ENCODE measurements at regions not wholly inside any gene's neighbourhood (a gene's known extent, or its start where the extent isn't known, plus 50 kb on each side); places are given as distances from the start of the nearest gene placed in this dataset.

DNA sequence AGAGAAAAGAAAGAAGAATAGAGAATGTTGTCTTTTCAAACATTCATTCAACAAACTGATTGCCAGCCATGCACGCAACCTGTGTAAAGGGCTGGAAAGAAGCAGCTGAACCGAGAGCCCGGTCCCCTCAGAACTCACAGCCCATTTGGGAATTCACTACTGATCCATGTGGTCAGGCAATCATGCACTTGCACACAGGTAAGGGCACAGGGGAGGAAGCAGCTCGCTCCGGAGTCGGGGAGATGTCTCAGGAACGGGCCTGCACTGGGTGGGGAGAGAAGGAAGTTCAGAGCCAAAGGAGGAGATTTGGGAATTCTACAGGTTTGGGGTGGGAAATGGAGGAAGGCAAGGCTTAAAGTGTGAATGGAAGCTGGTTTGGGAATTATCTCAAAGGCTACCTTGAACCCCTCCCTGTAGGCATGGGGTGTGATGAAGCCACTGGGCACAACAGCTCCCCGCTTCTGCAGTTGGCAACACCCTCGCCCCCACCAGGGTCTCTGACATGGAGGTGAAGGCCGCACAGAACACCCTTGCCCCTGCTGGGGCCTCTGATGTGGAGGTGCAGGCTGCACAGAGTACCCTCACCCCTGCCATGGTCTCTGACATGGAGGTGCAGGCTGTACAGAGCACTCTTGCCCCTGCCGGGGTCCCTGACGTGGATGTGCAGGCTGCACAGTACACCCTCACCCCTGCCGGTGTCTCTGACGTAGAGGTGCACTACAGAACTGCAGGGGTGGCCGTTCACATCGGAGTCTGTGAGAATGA lies 194.4 kb upstream of the RNF32 start:
- no peaks in the 10 kb centered on the region for H3K9me3 Mint-ChIP-seq
- peaks cover 2% of the 10 kb centered on the region for H3K27me3 Mint-ChIP-seq
- H3K4me1 Mint-ChIP-seq = no peaks in the 10 kb centered on the region
- intact Hi-C loops (cut with micrococcal nuclease) = no loop called here
- no peak for DNase-seq
- H3K4me3 Mint-ChIP-seq = no peak overlapping the region
- TF ChIP-seq, protein P1, sequence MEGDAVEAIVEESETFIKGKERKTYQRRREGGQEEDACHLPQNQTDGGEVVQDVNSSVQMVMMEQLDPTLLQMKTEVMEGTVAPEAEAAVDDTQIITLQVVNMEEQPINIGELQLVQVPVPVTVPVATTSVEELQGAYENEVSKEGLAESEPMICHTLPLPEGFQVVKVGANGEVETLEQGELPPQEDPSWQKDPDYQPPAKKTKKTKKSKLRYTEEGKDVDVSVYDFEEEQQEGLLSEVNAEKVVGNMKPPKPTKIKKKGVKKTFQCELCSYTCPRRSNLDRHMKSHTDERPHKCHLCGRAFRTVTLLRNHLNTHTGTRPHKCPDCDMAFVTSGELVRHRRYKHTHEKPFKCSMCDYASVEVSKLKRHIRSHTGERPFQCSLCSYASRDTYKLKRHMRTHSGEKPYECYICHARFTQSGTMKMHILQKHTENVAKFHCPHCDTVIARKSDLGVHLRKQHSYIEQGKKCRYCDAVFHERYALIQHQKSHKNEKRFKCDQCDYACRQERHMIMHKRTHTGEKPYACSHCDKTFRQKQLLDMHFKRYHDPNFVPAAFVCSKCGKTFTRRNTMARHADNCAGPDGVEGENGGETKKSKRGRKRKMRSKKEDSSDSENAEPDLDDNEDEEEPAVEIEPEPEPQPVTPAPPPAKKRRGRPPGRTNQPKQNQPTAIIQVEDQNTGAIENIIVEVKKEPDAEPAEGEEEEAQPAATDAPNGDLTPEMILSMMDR (IDR thresholded peaks at IDR 0.05) = no peak
- no peak for ATAC-seq (ENCODE audit: low read depth)
- ChIA-PET CTCF (no interaction called here), POLR2A (no interaction called here)
- no peaks in the 10 kb centered on the region for H3K36me3 Mint-ChIP-seq (ENCODE audit: low read depth)
- H3K27ac Mint-ChIP-seq = no peak overlapping the region

DNA sequence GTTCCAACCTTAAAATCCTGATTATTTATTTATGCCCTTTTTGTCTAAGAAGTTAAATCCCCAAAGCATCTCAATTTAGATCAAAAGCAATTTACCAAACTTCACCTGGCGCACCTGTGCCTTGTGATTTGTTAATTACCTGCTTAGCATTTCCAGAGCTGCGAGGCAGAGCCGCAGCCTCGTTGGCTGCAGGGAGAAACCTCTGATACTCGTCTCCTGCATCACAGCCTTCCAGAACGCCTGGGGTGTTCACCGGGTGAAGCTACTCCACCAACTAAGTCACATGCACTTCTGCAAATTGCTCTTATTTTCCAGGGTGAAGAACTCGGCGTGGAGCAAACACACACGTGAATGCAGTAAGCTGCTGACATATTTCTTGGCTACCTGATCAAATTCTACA lies 198.1 kb upstream of the RNF32 start:
- no peak for DNase-seq
- no peak overlapping the region for H3K27ac Mint-ChIP-seq
- TF ChIP-seq, protein P1 (IDR thresholded peaks at IDR 0.05) = no peak
- no peaks in the 10 kb centered on the region for H3K4me1 Mint-ChIP-seq
- no peaks in the 10 kb centered on the region for H3K36me3 Mint-ChIP-seq (ENCODE audit: low read depth)
- ChIA-PET POLR2A (no interaction called here), CTCF (no interaction called here)
- intact Hi-C loops (cut with micrococcal nuclease) = no loop called here
- ATAC-seq (ENCODE audit: low read depth) = no peak
- H3K4me3 Mint-ChIP-seq = no peak overlapping the region
- H3K27me3 Mint-ChIP-seq = peaks cover 5% of the 10 kb centered on the region
- H3K9me3 Mint-ChIP-seq = no peaks in the 10 kb centered on the region

DNA sequence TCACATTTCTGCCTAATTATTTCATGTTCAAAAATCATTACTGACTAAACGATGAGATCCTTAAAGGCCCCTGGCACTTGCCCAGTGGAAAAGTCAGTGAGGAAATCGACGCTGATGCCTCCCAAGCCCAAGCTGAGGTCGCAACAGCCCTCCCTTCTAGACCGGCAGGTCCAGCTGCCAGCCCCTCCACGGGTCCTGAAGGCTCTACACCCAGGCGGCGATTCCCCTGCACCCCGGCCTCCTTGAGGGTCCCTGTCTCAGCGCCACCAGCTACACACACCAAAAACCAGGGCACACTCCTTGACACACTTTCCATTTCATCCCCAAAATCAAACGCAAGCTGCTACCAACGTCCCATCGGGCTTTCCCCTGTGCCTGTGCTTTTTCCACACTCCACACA lies 200.1 kb upstream of the RNF32 start:
- H3K4me3 Mint-ChIP-seq = no peak overlapping the region
- intact Hi-C loops (cut with micrococcal nuclease) = no loop called here
- POLR2A ChIA-PET = no interaction called here
- no peak overlapping the region for H3K27ac Mint-ChIP-seq
- DNase-seq (no peak), ATAC-seq (ENCODE audit: low read depth) (no peak)
- H3K4me1 Mint-ChIP-seq = no peaks in the 10 kb centered on the region
- H3K9me3 Mint-ChIP-seq = no peaks in the 10 kb centered on the region
- H3K27me3 Mint-ChIP-seq = peaks cover 3% of the 10 kb centered on the region
- TF ChIP-seq, protein P1 (IDR thresholded peaks at IDR 0.05) = no peak
- CTCF ChIA-PET = no interaction called here
- H3K36me3 Mint-ChIP-seq (ENCODE audit: low read depth) = no peaks in the 10 kb centered on the region

DNA sequence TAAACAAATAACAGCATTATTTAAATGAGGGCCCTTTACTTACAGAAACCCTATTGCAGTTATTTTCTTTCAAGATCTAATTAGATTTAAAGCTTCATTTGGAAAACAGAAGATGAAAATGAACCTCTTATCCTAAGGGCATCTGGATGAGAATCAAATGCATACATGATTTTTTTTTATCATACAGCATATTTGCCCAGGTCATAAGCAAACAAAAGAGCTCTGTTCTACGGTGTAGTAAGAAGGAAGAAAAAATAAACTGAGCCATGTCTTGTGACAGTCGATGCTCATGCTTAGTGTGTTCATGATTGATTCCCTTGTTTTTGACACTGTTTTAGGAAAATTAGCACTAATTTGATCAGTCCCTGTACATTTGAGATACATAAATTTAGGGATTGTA lies 202.6 kb upstream of the RNF32 start:
- CTCF ChIA-PET = no interaction called here
- no peaks in the 10 kb centered on the region for H3K4me1 Mint-ChIP-seq
- H3K9me3 Mint-ChIP-seq = no peaks in the 10 kb centered on the region
- DNase-seq (no peak), ATAC-seq (ENCODE audit: low read depth) (no peak)
- intact Hi-C loops (cut with micrococcal nuclease) = no loop called here
- POLR2A ChIA-PET = no interaction called here
- peaks cover 3% of the 10 kb centered on the region for H3K27me3 Mint-ChIP-seq
- no peak overlapping the region for H3K4me3 Mint-ChIP-seq
- H3K27ac Mint-ChIP-seq = no peak overlapping the region
- TF ChIP-seq, protein P1 (IDR thresholded peaks at IDR 0.05) = no peak
- no peaks in the 10 kb centered on the region for H3K36me3 Mint-ChIP-seq (ENCODE audit: low read depth)

DNA sequence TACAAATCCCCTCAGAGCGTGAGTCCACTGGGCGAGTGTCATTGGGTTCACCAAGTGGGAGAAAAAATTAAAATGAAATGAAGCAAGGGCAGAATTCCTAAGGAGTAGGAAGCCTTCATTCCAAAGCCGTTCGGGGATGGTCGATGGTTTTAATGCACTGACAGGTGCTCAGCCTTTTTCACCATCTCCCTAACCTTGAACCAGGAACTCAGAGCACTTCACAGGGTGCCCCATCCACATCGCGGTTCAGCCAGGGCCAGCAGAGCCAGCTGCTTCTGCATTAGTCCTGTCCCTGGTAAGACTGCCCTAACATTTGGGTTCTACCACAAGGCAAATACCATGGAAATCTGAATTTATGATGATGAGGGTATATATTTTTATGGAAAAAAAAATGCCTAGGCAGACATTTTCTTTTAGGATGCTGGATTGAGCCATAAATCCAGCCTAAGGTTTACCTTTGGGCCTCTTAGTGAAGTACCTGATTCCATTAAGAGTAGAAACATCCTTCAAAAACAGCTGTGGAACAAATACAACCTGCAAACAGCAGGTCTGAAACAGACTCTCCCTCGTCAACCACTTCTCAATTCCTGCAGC lies 203.5 kb upstream of the RNF32 start:
- no peak overlapping the region for H3K4me3 Mint-ChIP-seq
- H3K27me3 Mint-ChIP-seq = peaks cover 3% of the 10 kb centered on the region
- H3K4me1 Mint-ChIP-seq = no peaks in the 10 kb centered on the region
- POLR2A ChIA-PET = no interaction called here
- no peak overlapping the region for H3K27ac Mint-ChIP-seq
- DNase-seq (no peak), ATAC-seq (ENCODE audit: low read depth) (no peak)
- H3K9me3 Mint-ChIP-seq = no peaks in the 10 kb centered on the region
- intact Hi-C loops (cut with micrococcal nuclease) = no loop called here
- CTCF ChIA-PET = no interaction called here
- TF ChIP-seq, protein P1 (IDR thresholded peaks at IDR 0.05) = no peak
- H3K36me3 Mint-ChIP-seq (ENCODE audit: low read depth) = no peaks in the 10 kb centered on the region

Data from activated B cell treated with CpG ODN at 0.5 μM for 24 hours (primary cell).